ENCODE measurements at regions not wholly inside any gene's neighbourhood (a gene's known extent, or its start where the extent isn't known, plus 50 kb on each side); places are given as distances from the start of the nearest gene placed in this dataset.

DNA sequence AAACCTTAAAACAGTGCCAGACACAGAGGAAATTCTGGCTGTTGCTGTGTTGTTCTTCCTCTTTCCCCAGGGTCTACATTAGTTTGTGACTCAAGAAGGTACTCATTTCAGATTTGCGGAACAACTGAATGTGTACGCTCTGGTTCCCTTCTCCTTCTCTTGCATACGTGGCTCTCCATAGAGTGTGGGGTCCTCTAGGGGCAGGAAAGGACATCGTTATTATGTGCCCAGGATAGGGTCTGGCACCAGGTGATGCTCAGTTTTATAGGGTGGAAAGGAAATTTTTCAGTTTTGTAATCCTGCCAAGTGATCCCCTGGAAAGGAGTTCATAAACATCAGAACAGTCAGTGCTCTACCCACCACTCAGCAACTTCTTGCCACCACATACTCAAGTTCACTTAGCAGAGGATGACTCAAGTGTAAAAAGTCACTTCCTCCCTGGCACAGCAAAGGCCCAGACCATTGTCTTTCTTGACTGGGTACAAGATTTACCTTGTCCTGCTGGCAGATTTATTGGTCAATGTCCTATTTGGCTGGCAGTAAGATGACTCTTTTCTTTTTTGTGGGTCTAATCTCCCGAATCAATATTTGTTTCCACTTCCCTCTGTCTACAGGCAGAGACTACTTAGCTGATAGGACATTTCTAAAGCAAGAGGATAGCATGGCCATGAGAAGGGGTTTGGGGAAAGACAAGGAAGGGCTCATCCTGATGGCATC is 246.0 kb upstream of the TENM4 start:
- intact Hi-C loops (cut with DNase I), result no loop called here
- no peaks in the 10 kb centered on the region for H3K9me3 ChIP-seq
- H3K27me3 ChIP-seq (ENCODE audit: low read depth), result no peaks in the 10 kb centered on the region
- ATAC-seq (no peak), DNase-seq (no peak)
- H3K36me3 ChIP-seq, result no peaks in the 10 kb centered on the region
- H3K4me3 ChIP-seq, result no peak overlapping the region
- no peak overlapping the region for H3K27ac ChIP-seq
- no peaks in the 10 kb centered on the region for H3K4me1 ChIP-seq
- TF ChIP-seq, protein P1, sequence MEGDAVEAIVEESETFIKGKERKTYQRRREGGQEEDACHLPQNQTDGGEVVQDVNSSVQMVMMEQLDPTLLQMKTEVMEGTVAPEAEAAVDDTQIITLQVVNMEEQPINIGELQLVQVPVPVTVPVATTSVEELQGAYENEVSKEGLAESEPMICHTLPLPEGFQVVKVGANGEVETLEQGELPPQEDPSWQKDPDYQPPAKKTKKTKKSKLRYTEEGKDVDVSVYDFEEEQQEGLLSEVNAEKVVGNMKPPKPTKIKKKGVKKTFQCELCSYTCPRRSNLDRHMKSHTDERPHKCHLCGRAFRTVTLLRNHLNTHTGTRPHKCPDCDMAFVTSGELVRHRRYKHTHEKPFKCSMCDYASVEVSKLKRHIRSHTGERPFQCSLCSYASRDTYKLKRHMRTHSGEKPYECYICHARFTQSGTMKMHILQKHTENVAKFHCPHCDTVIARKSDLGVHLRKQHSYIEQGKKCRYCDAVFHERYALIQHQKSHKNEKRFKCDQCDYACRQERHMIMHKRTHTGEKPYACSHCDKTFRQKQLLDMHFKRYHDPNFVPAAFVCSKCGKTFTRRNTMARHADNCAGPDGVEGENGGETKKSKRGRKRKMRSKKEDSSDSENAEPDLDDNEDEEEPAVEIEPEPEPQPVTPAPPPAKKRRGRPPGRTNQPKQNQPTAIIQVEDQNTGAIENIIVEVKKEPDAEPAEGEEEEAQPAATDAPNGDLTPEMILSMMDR (IDR thresholded peaks at IDR 0.05), result no peak

DNA sequence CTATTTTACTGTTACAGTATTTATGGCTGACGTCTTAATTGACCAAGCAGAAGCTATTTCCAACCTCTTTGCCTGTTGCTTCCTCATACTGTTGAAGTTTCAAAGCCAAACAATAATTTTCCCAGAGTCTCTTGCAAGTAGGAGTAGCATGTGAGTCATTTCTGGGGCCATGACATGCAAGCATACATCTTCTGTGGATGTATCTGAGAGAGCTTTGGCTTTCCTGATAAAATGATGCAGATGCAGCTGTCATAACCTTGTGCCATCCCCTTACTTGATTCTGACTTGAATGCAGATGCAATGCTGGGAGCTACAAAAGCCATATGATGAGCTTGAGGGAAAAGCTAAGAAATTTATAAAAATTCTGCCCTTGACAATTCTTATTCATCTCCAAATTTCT is 243.1 kb upstream of the TENM4 start:
- H3K27me3 ChIP-seq (ENCODE audit: low read depth), result no peaks in the 10 kb centered on the region
- H3K9me3 ChIP-seq, result no peaks in the 10 kb centered on the region
- TF ChIP-seq, protein P1 (IDR thresholded peaks at IDR 0.05), result no peak
- no peaks in the 10 kb centered on the region for H3K4me1 ChIP-seq
- ATAC-seq (no peak), DNase-seq (no peak)
- no peak overlapping the region for H3K4me3 ChIP-seq
- intact Hi-C loops (cut with DNase I), result no loop called here
- no peak overlapping the region for H3K27ac ChIP-seq
- H3K36me3 ChIP-seq, result no peaks in the 10 kb centered on the region

DNA sequence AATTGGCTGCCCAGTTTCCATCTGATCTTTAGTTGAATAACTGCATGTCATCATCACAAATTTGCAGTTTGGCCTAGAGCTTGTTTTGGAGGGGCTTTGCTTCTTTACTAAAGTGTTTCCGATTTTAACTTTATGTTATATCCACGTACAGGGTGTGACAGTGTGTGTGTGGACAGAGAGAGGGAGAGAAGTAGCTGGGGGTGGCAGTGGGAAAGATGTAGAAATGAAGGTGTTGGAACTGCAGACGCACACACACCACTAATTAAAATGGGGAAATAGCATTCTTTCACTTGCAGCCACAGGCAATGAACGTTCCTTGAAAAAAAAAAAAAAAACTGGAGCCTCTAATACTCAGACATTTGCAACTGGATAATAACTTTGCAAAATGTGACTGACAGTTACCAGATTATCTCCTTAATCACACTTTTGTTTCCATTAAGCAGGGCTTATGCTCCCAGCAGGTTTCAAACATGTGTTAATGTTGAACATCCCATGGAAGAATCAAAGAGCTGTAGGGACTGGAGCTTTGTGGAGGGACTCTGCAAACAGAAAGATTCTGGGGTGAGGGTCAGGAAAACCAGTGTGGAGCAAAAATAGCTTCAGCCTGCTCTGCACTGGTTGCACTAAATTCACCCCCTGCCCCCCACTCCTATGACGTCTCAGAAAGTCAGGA is 238.1 kb upstream of the TENM4 start:
- no peak for ATAC-seq
- no peak overlapping the region for H3K4me3 ChIP-seq
- no peaks in the 10 kb centered on the region for H3K36me3 ChIP-seq
- no peaks in the 10 kb centered on the region for H3K27me3 ChIP-seq (ENCODE audit: low read depth)
- H3K27ac ChIP-seq, result no peak overlapping the region
- DNase-seq, result no peak
- no peaks in the 10 kb centered on the region for H3K9me3 ChIP-seq
- intact Hi-C loops (cut with DNase I), result no loop called here
- TF ChIP-seq, protein P1 (IDR thresholded peaks at IDR 0.05), result no peak
- H3K4me1 ChIP-seq, result no peaks in the 10 kb centered on the region

DNA sequence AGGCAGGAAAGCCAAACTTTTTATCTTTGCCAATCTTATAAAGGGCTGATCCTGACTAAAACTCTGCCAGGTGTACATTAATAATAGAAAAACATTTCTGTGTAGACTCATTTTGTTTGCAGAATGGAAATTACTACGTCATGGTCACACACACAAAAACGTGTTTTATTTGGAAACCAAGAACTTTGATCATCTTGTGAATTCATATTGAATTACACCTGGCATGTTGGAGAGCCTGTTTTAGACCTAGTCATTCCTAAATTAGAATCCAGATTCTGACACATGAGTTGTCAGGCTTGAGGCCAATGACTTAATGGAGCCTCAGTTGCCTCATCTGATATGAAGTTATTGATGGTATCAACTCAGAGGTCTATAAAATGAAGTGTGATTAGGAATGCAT is 235.6 kb upstream of the TENM4 start:
- intact Hi-C loops (cut with DNase I), result no loop called here
- Histone ChIP-seq H3K4me3 (no peak overlapping the region), H3K27me3 (ENCODE audit: low read depth) (no peaks in the 10 kb centered on the region), H3K36me3 (no peaks in the 10 kb centered on the region), H3K27ac (no peak overlapping the region), H3K9me3 (no peaks in the 10 kb centered on the region), H3K4me1 (no peaks in the 10 kb centered on the region)
- TF ChIP-seq, protein P1 (IDR thresholded peaks at IDR 0.05), result no peak
- no peak for ATAC-seq
- no peak for DNase-seq

DNA sequence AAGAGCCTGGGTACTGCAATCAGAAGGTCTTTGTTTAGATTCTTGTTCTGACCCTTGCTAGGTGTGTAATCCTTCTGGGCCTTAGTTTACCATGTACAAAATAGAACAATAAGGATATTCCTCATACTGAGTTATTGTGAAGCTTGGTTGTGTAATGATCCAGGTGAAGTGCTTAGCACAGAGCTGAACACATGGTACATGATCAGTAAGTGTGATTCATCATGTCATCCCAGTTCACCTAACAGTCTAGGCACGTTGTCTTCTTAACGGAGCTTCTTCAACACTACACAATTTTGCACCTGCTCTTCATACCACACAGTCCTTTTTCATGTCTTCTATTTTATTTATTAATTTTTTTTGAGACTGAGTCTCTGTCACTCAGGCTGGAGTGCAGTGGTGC is 234.3 kb upstream of the TENM4 start:
- Histone ChIP-seq H3K9me3 (no peaks in the 10 kb centered on the region), H3K4me1 (no peaks in the 10 kb centered on the region), H3K27me3 (ENCODE audit: low read depth) (no peaks in the 10 kb centered on the region), H3K4me3 (no peak overlapping the region), H3K36me3 (no peaks in the 10 kb centered on the region), H3K27ac (no peak overlapping the region)
- intact Hi-C loops (cut with DNase I), result no loop called here
- DNase-seq (no peak), ATAC-seq (no peak)
- TF ChIP-seq, protein P1 (IDR thresholded peaks at IDR 0.05), result no peak

Data from lower lobe of right lung (tissue), 2 donors.